Neural cell (in vitro differentiated cells): ENCODE measurements at regions not wholly inside any gene's neighbourhood (a gene's known extent, or its start where the extent isn't known, plus 50 kb on each side); places are given as distances from the start of the nearest gene placed in this dataset.

ENCODE experiments used
- EZH2 ChIP-seq: fragments of 200-600, 300-800 bp; shearing (Covaris generic), sonication (generic); IDR thresholded peaks from 2 replicates; pipeline ENCODE4 v1.6.1; 2014; ENCODE audit warnings: antibody characterized with exemption, low read length, borderline replicate concordance, mild to moderate bottlenecking; ENCODE audit not compliant: insufficient read depth, poor library complexity, severe bottlenecking
- MXI1 ChIP-seq: fragments of 450-650 bp; conservative IDR thresholded peaks from 2 replicates; pipeline ENCODE4 v1.6.1; 2014; ENCODE audit warnings: antibody characterized with exemption, mild to moderate bottlenecking; ENCODE audit not compliant: poor library complexity, severe bottlenecking
- POLR2AphosphoS5 ChIP-seq: IDR thresholded peaks from 2 replicates; pipeline ENCODE4 v1.6.1; 2012
- RAD21 ChIP-seq: fragments of 450-650 bp; conservative IDR thresholded peaks from 2 replicates; pipeline ENCODE4 v1.6.1; 2014; ENCODE audit warnings: antibody characterized with exemption, mild to moderate bottlenecking, moderate library complexity
- TAF1 ChIP-seq: IDR thresholded peaks from 2 replicates; pipeline ENCODE4 v1.6.1; 2012; ENCODE audit warnings: low read depth
- TF ChIP-seq, protein P1 (sequence below): fragments of 450-650 bp; IDR thresholded peaks from 2 replicates; pipeline ENCODE4 v1.5.1; 2014; ENCODE audit warnings: antibody characterized with exemption, mild to moderate bottlenecking, moderate library complexity; ENCODE audit not compliant: poor library complexity, severe bottlenecking
- TF ChIP-seq, protein P2 (sequence below): IDR thresholded peaks from 2 replicates; pipeline ENCODE4 v1.6.1; 2012; ENCODE audit warnings: borderline replicate concordance

DNA sequence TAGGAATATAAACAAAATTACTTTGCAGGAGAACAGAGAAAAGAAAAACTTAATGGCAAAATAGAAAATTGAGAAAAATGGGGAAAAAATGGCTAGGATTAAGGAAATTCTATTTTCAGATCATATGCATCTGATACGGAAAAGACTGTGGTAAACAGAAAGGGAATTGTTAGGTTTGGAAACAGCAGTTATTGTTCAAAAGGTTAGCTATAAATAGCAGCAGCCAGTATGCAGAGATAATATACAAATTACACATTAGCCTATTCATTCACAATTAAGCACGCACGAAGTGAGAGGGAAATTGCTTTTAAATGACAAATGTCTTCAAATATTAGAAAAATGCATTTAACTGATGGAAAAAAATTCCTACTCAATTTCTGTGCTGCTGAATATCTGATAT, 224.1 kb upstream of the FAM3C start:
- TF ChIP-seq, protein P1, sequence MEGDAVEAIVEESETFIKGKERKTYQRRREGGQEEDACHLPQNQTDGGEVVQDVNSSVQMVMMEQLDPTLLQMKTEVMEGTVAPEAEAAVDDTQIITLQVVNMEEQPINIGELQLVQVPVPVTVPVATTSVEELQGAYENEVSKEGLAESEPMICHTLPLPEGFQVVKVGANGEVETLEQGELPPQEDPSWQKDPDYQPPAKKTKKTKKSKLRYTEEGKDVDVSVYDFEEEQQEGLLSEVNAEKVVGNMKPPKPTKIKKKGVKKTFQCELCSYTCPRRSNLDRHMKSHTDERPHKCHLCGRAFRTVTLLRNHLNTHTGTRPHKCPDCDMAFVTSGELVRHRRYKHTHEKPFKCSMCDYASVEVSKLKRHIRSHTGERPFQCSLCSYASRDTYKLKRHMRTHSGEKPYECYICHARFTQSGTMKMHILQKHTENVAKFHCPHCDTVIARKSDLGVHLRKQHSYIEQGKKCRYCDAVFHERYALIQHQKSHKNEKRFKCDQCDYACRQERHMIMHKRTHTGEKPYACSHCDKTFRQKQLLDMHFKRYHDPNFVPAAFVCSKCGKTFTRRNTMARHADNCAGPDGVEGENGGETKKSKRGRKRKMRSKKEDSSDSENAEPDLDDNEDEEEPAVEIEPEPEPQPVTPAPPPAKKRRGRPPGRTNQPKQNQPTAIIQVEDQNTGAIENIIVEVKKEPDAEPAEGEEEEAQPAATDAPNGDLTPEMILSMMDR, result no peak
- TF ChIP-seq EZH2 (no peak), POLR2AphosphoS5 (no peak), RAD21 (no peak), MXI1 (no peak), TAF1 (no peak)
- TF ChIP-seq, protein P2, sequence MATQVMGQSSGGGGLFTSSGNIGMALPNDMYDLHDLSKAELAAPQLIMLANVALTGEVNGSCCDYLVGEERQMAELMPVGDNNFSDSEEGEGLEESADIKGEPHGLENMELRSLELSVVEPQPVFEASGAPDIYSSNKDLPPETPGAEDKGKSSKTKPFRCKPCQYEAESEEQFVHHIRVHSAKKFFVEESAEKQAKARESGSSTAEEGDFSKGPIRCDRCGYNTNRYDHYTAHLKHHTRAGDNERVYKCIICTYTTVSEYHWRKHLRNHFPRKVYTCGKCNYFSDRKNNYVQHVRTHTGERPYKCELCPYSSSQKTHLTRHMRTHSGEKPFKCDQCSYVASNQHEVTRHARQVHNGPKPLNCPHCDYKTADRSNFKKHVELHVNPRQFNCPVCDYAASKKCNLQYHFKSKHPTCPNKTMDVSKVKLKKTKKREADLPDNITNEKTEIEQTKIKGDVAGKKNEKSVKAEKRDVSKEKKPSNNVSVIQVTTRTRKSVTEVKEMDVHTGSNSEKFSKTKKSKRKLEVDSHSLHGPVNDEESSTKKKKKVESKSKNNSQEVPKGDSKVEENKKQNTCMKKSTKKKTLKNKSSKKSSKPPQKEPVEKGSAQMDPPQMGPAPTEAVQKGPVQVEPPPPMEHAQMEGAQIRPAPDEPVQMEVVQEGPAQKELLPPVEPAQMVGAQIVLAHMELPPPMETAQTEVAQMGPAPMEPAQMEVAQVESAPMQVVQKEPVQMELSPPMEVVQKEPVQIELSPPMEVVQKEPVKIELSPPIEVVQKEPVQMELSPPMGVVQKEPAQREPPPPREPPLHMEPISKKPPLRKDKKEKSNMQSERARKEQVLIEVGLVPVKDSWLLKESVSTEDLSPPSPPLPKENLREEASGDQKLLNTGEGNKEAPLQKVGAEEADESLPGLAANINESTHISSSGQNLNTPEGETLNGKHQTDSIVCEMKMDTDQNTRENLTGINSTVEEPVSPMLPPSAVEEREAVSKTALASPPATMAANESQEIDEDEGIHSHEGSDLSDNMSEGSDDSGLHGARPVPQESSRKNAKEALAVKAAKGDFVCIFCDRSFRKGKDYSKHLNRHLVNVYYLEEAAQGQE, result no peak
